Natural killer cell (primary cell): ENCODE measurements at regions not wholly inside any gene's neighbourhood (a gene's known extent, or its start where the extent isn't known, plus 50 kb on each side); places are given as distances from the start of the nearest gene placed in this dataset.

Source experiments
- ATAC-seq, 3 donors: fragments of 150-1000 bp in 2 of 3; fragments of 200-7000 bp in 1 of 3; cut with Tn5 transposase; 1 replicate in 1 of 3; 2 replicates in 2 of 3; pipeline ENCODE4 v1.10.0; 2021; ENCODE audit warnings: mild to moderate bottlenecking in 2 of 3, moderate library complexity in 2 of 3
- DNase-seq, 2 donors: peaks; one replicate each; pipeline versions ENCODE4 v3.0.0 to v3.0.0-alpha.2; 2013 to 2021; ENCODE audit warnings: mixed read lengths in 1 of 2
- H3K27ac ChIP-seq: one replicate; pipeline ENCODE4 v1.5.1; 2013; ENCODE audit warnings: mild to moderate bottlenecking, low read length
- H3K27me3 ChIP-seq: one replicate; pipeline ENCODE4 v1.6.1; 2013; ENCODE audit warnings: low read length; ENCODE audit not compliant: control insufficient read depth, insufficient read depth
- H3K36me3 ChIP-seq: one replicate; pipeline ENCODE4 v1.6.1; 2013; ENCODE audit warnings: low read length; ENCODE audit not compliant: control insufficient read depth, insufficient read depth
- H3K4me1 ChIP-seq: one replicate; pipeline ENCODE4 v1.6.1; 2013; ENCODE audit warnings: low read length; ENCODE audit not compliant: control insufficient read depth, insufficient read depth
- H3K4me3 ChIP-seq: one replicate; pipeline ENCODE4 v1.5.1; 2013; ENCODE audit warnings: low read length
- H3K9me3 ChIP-seq: one replicate; pipeline ENCODE4 v1.6.1; 2013; ENCODE audit warnings: low read length; ENCODE audit not compliant: control insufficient read depth, insufficient read depth
- H3K27ac Mint-ChIP-seq, 2 donors: one replicate each; pipeline ENCODE4 v1.8.0; 2022; ENCODE audit warnings: mild to moderate bottlenecking in 2 of 2, mixed read lengths in 2 of 2, moderate library complexity in 1 of 2
- H3K27me3 Mint-ChIP-seq, 2 donors: one replicate each; pipeline ENCODE4 v1.8.0; 2022; ENCODE audit warnings: low read depth in 2 of 2, mixed read lengths in 2 of 2
- H3K36me3 Mint-ChIP-seq: one replicate; pipeline ENCODE4 v1.8.0; 2022; ENCODE audit warnings: mixed read lengths
- H3K4me1 Mint-ChIP-seq, 2 donors: one replicate each; pipeline ENCODE4 v1.8.0; 2022; ENCODE audit warnings: mixed read lengths in 2 of 2
- H3K4me3 Mint-ChIP-seq: one replicate; pipeline ENCODE4 v1.8.0; 2022; ENCODE audit warnings: mild to moderate bottlenecking, moderate library complexity, mixed read lengths
- H3K9me3 Mint-ChIP-seq, 2 donors: one replicate each; pipeline ENCODE4 v1.8.0; 2022; ENCODE audit warnings: mixed read lengths in 2 of 2
- WGBS: methylation state at CpG from one replicate; pipeline ENCODE4 v1.1.7; 2013; ENCODE audit warnings: missing lambda C conversion rate; ENCODE audit not compliant: insufficient coverage; 5-methylcytosine and 5-hydroxymethylcytosine counted together
- intact Hi-C: fragments of 100-400 bp; cut with micrococcal nuclease; formaldehyde crosslinking; loops from one replicate; pipeline ENCODE4 v1.14.2; 2022
- TF ChIP-seq, protein P1 (sequence below): fragments of 200-600 bp; IDR thresholded peaks from one replicate; pipeline ENCODE4 v1.8.0; 2022; ENCODE audit warnings: antibody characterized with exemption

- H3K27ac ChIP-seq, result no peak overlapping the region
- no peak overlapping the region for H3K4me3 ChIP-seq
- H3K27me3 ChIP-seq, result no peaks in the 10 kb centered on the region
- Mint-ChIP-seq H3K36me3 (no peaks in the 10 kb centered on the region), H3K9me3 (no peaks in the 10 kb centered on the region), H3K27ac (no peak overlapping the region), H3K4me3 (no peak overlapping the region), H3K27me3 (no peaks in the 10 kb centered on the region), H3K4me1 (peaks cover 58 to 71% of the 10 kb centered on the region in 2 donors)
- WGBS, result 84% methylated on average over 4 of the region's 4 CpGs
- no peaks in the 10 kb centered on the region for H3K36me3 ChIP-seq
- DNase-seq (no peak), ATAC-seq (no peak)
- H3K9me3 ChIP-seq, result no peaks in the 10 kb centered on the region
- intact Hi-C loops, result no loop called here
- TF ChIP-seq, protein P1, sequence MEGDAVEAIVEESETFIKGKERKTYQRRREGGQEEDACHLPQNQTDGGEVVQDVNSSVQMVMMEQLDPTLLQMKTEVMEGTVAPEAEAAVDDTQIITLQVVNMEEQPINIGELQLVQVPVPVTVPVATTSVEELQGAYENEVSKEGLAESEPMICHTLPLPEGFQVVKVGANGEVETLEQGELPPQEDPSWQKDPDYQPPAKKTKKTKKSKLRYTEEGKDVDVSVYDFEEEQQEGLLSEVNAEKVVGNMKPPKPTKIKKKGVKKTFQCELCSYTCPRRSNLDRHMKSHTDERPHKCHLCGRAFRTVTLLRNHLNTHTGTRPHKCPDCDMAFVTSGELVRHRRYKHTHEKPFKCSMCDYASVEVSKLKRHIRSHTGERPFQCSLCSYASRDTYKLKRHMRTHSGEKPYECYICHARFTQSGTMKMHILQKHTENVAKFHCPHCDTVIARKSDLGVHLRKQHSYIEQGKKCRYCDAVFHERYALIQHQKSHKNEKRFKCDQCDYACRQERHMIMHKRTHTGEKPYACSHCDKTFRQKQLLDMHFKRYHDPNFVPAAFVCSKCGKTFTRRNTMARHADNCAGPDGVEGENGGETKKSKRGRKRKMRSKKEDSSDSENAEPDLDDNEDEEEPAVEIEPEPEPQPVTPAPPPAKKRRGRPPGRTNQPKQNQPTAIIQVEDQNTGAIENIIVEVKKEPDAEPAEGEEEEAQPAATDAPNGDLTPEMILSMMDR, result no peak
- peaks cover 18% of the 10 kb centered on the region for H3K4me1 ChIP-seq
Measured at GRCh38 chr1:91582431-91582921, 81.8 kb downstream of the CDC7 start.

GRCh38 chr1:91583326-91583755, 82.7 kb downstream of the CDC7 start:
- DNase-seq, result no peak
- H3K36me3 Mint-ChIP-seq, result no peaks in the 10 kb centered on the region
- peaks cover 53 to 67% of the 10 kb centered on the region in 2 donors for H3K4me1 Mint-ChIP-seq
- peaks cover 18% of the 10 kb centered on the region for H3K4me1 ChIP-seq
- no peak for ATAC-seq
- H3K36me3 ChIP-seq, result no peaks in the 10 kb centered on the region
- intact Hi-C loops, result no loop called here
- H3K27me3 ChIP-seq, result no peaks in the 10 kb centered on the region
- no peak overlapping the region for H3K27ac Mint-ChIP-seq
- H3K9me3 ChIP-seq, result no peaks in the 10 kb centered on the region
- H3K9me3 Mint-ChIP-seq, result no peaks in the 10 kb centered on the region
- no peaks in the 10 kb centered on the region for H3K27me3 Mint-ChIP-seq
- no peak overlapping the region for H3K27ac ChIP-seq
- WGBS, result 53% methylated on average over 7 of the region's 7 CpGs
- no peak overlapping the region for H3K4me3 ChIP-seq
- TF ChIP-seq, protein P1, result no peak
- H3K4me3 Mint-ChIP-seq, result no peak overlapping the region

- ATAC-seq (no peak), DNase-seq (no peak)
- no peaks in the 10 kb centered on the region for H3K36me3 Mint-ChIP-seq
- Histone ChIP-seq H3K4me1 (peaks cover 15% of the 10 kb centered on the region), H3K36me3 (no peaks in the 10 kb centered on the region), H3K4me3 (no peak overlapping the region), H3K27me3 (no peaks in the 10 kb centered on the region), H3K27ac (no peak overlapping the region), H3K9me3 (no peaks in the 10 kb centered on the region)
- no peaks in the 10 kb centered on the region for H3K9me3 Mint-ChIP-seq
- TF ChIP-seq, protein P1, result no peak
- peak overlapping the region in 1 of 2 donors; percentile 80 for H3K27ac Mint-ChIP-seq
- intact Hi-C loops, result no loop called here
- no peak overlapping the region for H3K4me3 Mint-ChIP-seq
- H3K4me1 Mint-ChIP-seq, result peaks cover 44 to 58% of the 10 kb centered on the region in 2 donors
- H3K27me3 Mint-ChIP-seq, result no peaks in the 10 kb centered on the region
- WGBS, result 92% methylated on average over 3 of the region's 4 CpGs
Measured at GRCh38 chr1:91584309-91584708, 83.7 kb downstream of the CDC7 start.

DNA sequence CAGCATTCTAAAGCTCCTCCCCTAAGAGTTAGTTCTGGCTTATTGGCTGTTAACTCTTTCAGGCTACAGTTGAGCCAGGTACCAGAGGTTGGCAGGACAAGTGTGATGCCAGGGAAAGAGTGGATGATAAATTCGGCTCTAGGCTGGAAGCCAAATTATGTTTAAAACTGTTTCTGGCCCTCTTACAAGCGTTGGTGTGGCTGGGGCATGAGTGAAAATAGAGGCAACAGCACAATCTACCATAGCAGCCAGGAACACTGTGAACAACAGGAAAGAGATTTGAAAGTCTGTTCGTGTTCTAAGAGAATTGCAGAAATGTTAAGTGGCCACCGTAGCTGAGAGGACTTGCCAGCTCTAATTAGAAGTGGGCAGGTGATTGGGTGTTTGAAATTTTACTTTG, 84.2 kb downstream of the CDC7 start:
- H3K4me1 Mint-ChIP-seq, result peaks cover 38 to 52% of the 10 kb centered on the region in 2 donors
- ATAC-seq (no peak), DNase-seq (no peak)
- H3K27ac Mint-ChIP-seq, result peak overlapping the region; percentile 15 to 80
- Histone ChIP-seq H3K4me1 (peaks cover 15% of the 10 kb centered on the region), H3K4me3 (no peak overlapping the region), H3K36me3 (no peaks in the 10 kb centered on the region), H3K9me3 (no peaks in the 10 kb centered on the region), H3K27me3 (no peaks in the 10 kb centered on the region), H3K27ac (no peak overlapping the region)
- TF ChIP-seq, protein P1, result no peak
- intact Hi-C loops, result no loop called here
- 59% methylated on average over 4 of the region's 4 CpGs for WGBS
- no peaks in the 10 kb centered on the region for H3K9me3 Mint-ChIP-seq
- no peaks in the 10 kb centered on the region for H3K27me3 Mint-ChIP-seq
- H3K4me3 Mint-ChIP-seq, result no peak overlapping the region
- H3K36me3 Mint-ChIP-seq, result no peaks in the 10 kb centered on the region
